Sigmoid colon (tissue), 4 donors: ENCODE measurements at regions not wholly inside any gene's neighbourhood (a gene's known extent, or its start where the extent isn't known, plus 50 kb on each side); places are given as distances from the start of the nearest gene placed in this dataset.

Experiments used
- CTCF ChIP-seq, 4 experiments: fragments of 450-650 bp in 3 of 4; fragments of 200-600 bp in 1 of 4; IDR thresholded peaks; one replicate each; pipeline ENCODE4 v1.5.1; 2016 to 2019; ENCODE audit warnings: antibody characterized with exemption in 4 of 4, mild to moderate bottlenecking in 3 of 4, moderate library complexity in 2 of 4
- EP300 ChIP-seq, 4 donors: sonication (generic); formaldehyde crosslinking; IDR thresholded peaks; one replicate each; pipeline ENCODE4 v1.6.1; 2017; ENCODE audit warnings: antibody characterized with exemption in 4 of 4

GRCh38 chr9:17882688-17883594 is 304.1 kb downstream of the SH3GL2 start:
- TF ChIP-seq EP300 (IDR thresholded peaks at IDR 0.05) = no peak
- TF ChIP-seq CTCF (IDR thresholded peaks at IDR 0.05) = no peak
